ENCODE measurements at regions not wholly inside any gene's neighbourhood (a gene's known extent, or its start where the extent isn't known, plus 50 kb on each side); places are given as distances from the start of the nearest gene placed in this dataset.

- TF ChIP-seq POLR2A (IDR thresholded peaks at IDR 0.05) (no peak), CTCF (IDR thresholded peaks at IDR 0.05) (no peak)
Observed at GRCh38 chr11:95585752-95586077, 203.9 kb downstream of the FAM76B start.
